ENCODE measurements at regions not wholly inside any gene's neighbourhood (a gene's known extent, or its start where the extent isn't known, plus 50 kb on each side); places are given as distances from the start of the nearest gene placed in this dataset.
"Not testable (repeated sequence)": the region's sequence is repeated elsewhere in the genome, so short reads cannot be mapped to it uniquely, and the experiment has no call there.

- no peak for DNase-seq (ENCODE audit: low spot score)
Measured at GRCh38 chr5:6078881-6079280, 299.5 kb downstream of the MED10 start.

DNA sequence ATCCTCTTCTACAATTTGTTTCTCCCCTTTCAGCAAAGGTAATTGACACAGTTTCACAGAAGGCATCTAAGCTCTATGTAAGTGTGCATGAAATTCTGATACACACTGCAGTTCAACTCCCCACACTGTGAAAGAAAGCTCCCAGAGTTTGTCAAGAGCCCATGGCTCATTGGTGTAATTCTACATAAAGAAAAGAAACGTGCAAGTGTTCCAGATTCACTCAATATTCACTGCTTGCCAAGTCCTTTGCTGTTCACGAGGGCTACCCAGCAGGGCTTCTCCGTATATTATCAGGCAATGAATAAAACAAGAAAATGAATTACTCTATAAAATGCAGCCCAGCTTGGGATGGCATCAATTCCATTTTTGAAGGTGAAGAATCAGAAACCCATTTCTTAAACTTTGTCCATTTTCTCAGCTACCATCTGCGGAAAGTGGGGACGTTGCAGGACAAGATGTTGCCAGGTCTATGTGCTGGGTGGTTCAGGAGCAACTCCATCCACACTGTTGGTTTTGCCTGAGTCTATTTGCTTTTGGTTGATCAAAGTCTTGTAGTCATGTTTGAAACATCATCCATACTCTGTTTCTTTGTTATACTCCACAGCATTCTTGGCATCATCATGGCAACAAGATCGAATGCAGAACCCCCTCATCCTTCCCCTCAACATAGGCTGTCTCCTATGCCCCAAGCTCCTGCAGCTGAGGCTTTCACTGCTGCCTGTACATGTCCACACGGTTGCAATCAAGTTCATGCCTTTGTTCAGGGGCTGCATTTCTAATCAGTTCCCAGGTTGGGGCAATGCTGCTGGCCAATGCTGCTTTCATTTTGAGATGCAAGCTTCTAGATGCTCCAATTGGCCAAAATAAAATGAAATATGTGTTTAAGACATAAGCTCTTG is 301.8 kb downstream of the MED10 start:
- DNase-seq (ENCODE audit: low spot score): no peak

- not testable (repeated sequence) for DNase-seq (ENCODE audit: low spot score)
Measured at GRCh38 chr5:6072488-6072887, 305.9 kb downstream of the MED10 start.

- no peak for DNase-seq (ENCODE audit: low spot score)
Measured at GRCh38 chr5:6069496-6070185, 308.7 kb downstream of the MED10 start.

- DNase-seq (ENCODE audit: low spot score): no peak
Measured at GRCh38 chr5:6066016-6066415, 312.3 kb downstream of the MED10 start.

DNA sequence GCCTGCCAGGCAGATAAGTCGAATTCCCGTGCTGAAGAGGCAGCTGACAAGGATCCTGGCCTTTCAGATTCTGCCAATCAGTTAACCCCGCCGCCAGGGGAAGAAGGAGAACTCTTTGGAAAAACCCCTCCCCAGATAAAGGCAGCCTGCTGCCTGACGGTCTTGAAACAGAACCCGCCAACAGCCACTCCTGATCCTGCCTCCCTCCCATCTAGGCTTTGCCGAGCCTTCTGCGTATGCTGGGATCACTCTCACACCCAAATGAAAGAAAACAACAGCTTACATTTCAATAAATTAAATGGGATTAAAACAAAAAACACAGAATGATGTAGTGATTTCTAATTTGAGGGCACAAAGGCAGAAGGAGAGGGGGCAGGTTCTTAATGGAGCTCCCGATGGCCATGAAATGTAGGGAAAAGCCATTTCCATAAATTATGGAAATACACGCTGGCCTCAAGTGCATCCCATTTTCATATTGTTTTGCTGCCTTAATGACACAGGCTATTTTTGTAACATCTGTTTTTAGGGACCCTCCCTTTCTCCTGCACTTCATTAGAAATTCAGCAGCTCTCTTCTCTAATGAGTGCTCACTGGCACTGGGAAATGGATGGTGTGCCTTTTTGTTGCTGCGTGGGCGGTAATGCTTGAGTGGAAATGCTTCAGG is 319.1 kb downstream of the MED10 start:
- no peak for DNase-seq (ENCODE audit: low spot score)

- DNase-seq (ENCODE audit: low spot score): no peak
Measured at GRCh38 chr5:6058055-6058715, 320.2 kb downstream of the MED10 start.

DNA sequence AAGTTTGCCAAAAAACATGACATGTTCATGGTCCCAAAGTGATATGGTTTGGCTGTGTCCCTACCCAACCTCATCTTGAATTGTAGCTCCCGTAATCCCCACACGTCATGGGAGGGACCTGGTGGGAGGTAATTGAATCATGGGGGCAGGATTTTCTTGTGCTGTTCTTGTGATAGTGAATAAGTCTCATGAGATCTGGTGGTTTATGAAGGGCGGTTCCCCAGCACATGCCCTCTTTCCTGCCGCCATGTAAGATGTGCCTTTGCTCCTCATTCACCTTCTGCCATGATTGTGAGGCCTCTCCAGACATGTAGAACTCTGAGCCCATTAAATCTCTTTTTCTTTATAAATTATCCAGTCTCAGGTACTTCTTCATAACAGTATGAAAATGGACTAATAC is 322.1 kb downstream of the MED10 start:
- no peak for DNase-seq (ENCODE audit: low spot score)

- DNase-seq (ENCODE audit: low spot score): no peak
Measured at GRCh38 chr5:6049662-6050061, 328.7 kb downstream of the MED10 start.

GRCh38 chr5:6048746-6049145 is 329.6 kb downstream of the MED10 start:
- no peak for DNase-seq (ENCODE audit: low spot score)

GRCh38 chr5:6046296-6046967 is 331.9 kb downstream of the MED10 start:
- no peak for DNase-seq (ENCODE audit: low spot score)

DNA sequence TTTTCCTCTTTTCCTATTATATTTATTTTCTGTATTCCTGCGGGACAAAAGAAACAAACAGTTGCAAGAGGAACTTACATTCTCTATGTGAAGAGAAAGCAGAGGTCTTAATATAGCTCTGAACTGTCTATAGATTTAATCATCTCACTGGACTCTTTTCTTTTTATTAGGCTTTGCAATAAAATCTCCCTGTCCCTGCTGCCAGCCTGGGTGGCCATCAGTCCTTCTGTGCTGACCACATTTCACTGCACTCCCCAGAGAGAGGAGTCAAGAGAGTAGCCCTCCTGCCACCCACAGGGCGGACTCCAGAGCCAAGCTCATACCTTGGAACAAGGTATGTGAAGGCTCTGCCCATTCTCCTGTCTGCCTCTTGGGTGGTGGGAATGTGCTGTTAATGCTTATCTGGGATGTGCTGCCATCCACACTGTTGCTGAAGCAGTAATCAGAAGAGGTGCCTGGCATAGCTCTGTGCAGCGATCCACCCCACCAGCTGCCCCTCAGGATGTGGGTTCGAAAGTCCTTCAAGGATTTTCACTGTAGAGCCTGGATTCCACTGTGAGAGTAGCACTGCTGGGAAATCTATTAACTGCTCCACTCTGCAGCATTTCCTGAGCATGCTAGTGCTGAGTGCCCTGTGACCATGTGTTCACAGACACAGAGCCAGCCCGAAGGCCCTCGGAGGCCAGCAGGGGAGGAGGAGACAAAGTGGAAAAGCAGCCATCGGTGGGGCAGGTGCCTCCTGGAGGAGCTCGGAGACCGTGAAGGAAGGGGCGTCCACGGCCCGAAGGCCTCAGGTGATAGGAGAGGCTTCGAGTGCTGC is 334.6 kb downstream of the MED10 start:
- no peak for DNase-seq (ENCODE audit: low spot score)

DNA sequence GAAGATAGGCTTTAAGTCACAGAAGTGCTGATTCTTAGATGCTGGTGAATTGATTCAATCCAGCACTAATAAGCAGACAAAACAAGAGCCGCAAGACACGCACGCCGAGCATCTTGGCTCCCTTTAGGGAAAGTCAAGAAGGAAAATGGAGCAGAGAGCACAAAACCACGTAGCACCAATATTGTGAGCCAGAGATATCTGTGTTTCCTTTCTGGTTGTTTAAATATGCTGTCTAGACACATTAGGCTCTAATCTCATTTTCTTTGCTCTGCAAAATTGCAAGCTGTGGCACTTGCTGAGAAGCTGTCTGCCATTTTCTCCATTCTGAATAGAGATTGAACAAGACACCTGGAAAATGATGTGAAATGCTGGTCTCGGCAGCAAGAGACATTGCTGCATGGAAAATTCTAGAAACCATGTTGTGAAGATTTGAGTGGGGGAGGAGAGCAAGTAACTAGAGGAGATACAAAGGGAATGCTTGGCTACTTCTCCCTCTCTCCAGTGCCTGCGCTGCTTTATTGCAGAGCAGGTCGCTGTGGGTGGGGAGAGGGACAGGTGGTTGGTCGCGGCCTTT is 336.3 kb downstream of the MED10 start:
- no peak for DNase-seq (ENCODE audit: low spot score)

GRCh38 chr5:6039111-6039510 is 339.2 kb downstream of the MED10 start:
- no peak for DNase-seq (ENCODE audit: low spot score)

- no peak for DNase-seq (ENCODE audit: low spot score)
Measured at GRCh38 chr5:6036006-6036405, 342.3 kb downstream of the MED10 start.

DNA sequence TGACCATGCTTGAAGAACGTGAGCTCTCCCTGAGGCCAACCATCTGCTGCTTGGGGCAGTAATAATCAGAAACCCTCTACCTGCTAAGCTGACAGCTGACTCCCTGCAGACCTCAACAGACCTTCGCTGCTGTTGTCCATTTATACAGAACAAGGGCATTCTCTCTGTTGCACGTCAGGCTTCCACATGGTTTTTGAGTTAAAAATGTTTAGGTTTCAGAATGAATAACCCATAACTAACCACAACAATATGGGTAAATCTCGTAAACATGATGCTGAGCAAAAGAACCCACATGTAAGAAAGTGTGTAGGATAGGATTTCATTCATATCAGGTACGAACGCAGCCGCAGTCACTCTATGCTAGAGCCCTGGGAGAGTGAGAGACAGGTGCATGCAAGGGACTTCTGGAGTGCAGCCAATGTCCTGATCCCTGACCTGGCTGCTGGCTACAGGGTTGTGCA is 348.5 kb downstream of the MED10 start:
- no peak for DNase-seq (ENCODE audit: low spot score)

GRCh38 chr5:6026766-6027406 is 351.5 kb downstream of the MED10 start:
- DNase-seq (ENCODE audit: low spot score): peak; percentile 14

- DNase-seq (ENCODE audit: low spot score): no peak
Measured at GRCh38 chr5:6019612-6020011, 358.7 kb downstream of the MED10 start.

DNA sequence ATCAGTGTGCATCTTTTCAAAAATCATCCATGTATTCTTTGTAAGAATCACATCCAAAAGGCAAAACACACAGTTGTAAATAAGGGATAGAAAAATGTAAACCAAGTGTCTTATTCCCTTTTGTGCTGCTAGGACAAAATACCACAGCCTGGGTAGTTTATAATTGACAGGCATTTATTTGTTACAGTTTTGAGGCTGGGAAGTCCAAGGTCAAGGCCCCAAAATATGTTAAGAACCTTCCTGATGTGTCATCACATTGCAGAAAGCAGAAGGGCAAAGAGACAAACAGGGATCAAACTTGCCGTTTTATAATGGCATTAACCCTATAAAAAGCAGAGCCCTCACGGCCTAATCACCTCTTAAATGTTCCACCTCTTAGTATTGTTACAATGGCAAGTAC is 364.8 kb downstream of the MED10 start:
- no peak for DNase-seq (ENCODE audit: low spot score)

- DNase-seq (ENCODE audit: low spot score): no peak
Measured at GRCh38 chr5:6011199-6011598, 367.1 kb downstream of the MED10 start.
